Iris pigment epithelial cell (primary cell): ENCODE measurements at regions not wholly inside any gene's neighbourhood (a gene's known extent, or its start where the extent isn't known, plus 50 kb on each side); places are given as distances from the start of the nearest gene placed in this dataset.
"Not testable (repeated sequence)": the region's sequence is repeated elsewhere in the genome, so short reads cannot be mapped to it uniquely, and the experiment has no call there.

Experiments used
- DNase-seq: peaks from one replicate; pipeline ENCODE4 v3.0.0-alpha.2; 2011; ENCODE audit warnings: low read depth

DNA sequence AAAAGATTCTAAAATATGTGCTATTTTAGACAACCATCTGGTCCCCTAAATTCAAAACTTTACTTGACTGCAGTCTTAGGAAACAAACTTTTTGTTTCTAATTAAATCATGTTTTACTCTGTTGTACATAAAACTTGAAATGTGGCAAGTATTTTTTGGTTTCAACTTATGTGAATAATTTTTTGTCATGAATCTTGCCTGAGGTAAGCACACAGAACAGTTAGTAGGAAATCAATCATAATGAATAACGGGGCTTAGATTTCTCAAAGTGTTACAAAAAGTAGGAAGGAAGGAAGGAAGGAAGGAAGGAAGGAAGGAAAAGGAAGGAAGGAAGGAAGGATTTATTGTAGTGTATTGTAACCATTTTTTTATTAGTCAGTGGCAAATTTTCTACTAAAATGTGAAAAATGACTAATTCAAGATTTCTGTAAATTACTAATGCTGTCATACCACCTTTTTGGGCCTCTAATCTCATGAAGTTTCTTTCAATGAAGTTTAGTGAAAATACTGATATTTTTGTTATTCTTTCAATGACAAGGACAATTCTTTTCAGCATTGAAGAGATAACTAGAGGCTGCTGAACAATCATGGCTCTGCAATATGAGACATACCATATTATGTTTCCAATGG lies 1689.2 kb downstream of the OTOL1 start:
- DNase-seq, result no peak

DNA sequence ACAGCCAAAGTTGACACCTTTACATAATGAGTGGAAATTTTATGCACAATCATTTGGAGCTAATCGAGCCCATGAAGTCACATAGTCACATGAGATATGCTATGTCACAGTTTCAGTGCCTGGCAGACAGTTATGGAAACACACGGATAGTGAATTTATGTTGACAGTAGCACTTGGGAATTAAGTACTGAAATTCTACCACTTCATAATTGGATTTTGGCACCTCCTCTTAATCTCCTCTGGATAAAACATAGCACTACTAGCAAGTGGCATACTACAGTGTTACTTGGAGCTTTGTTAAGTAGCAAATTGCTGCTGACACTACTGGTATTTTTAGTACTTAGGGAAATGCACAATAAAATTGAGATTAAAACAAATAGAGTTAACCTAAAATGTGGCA lies 1679.4 kb downstream of the OTOL1 start:
- no peak for DNase-seq

DNA sequence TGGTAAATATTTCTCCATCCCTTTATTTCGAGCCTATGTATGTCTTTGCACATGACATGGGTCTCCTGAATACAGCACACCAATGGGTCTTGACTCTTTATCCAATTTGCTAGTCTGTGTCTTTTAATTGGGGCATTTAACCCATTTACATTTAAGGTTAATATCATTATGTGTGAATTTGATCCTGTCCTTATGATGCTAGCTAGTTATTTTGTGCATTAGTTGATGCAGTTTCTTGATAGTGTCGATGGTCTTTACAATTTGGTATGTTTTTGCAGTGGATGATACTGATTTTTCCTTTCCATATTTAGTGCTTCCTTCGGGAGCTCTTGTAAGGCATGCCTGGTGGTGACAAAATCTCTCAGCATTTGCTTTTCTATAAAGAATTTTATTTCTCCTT lies 1675.9 kb downstream of the OTOL1 start:
- not testable (repeated sequence) for DNase-seq

DNA sequence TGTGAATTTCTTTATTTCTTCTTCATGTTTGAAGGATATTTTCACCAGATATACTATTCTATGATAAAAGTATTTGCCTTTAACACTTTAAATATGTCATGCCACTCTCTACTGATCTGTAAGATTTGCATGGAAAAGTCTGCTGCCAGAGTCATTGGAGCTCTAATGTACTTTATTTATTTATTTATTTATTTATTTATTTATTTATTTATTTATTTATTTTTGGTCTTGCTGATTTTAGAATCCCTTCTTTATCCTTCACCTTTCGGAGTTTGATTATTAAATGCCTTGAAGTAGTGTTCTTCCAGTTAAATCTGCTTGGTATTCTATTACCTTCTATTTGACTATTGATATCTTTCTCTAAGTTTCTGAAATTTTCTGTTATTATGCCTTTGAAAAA lies 1669.6 kb downstream of the OTOL1 start:
- no peak for DNase-seq

DNA sequence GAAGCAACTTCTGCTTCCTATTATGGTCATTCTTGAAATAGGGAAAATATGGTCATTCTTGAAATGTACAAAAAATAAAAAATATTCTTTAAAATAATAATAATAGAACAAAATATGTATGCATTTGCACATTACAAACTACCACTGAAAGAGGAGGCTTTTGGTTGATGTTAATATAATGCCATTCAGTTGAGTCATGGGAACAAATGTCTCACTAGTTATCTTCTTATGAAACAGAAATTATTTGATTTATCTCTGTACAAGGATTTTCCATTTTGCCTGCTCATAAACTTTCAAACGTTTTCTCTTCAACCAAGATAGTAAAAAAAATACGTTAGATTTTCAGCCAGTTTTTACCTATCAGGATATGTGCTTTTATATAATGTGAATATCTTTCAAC lies 1662.7 kb downstream of the OTOL1 start:
- no peak for DNase-seq

- no peak for DNase-seq
Measured at GRCh38 chr3:163139600-163139999, 1643.0 kb downstream of the OTOL1 start.

- DNase-seq, result no peak
Measured at GRCh38 chr3:163138258-163138657, 1641.7 kb downstream of the OTOL1 start.

- no peak for DNase-seq
Measured at GRCh38 chr3:163132111-163132510, 1635.5 kb downstream of the OTOL1 start.

DNA sequence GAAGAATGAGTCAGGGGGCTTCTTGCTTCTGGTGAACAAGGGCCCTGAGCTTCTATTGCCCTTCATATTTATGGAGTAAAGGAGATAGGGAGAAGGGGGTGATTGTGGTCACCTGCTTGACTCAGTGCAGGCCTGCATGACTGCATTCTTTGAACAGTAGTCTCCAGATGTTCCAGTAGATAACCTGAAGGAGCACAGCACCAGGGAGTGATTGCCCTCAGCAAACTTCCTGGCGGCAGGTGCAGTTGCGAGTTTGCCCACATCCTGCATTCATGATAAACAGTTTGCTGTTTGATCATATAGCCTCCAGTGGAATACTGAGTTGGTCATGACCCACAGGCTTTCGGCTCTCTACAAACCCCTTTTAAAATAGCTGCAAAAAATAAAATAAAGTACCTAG lies 1632.7 kb downstream of the OTOL1 start:
- no peak for DNase-seq

- no peak for DNase-seq
Measured at GRCh38 chr3:163126115-163126514, 1629.5 kb downstream of the OTOL1 start.
